Activated CD4-positive, alpha-beta T cell treated with anti-CD3 and anti-CD28 coated beads for 24 hours (primary cell): ENCODE measurements at regions not wholly inside any gene's neighbourhood (a gene's known extent, or its start where the extent isn't known, plus 50 kb on each side); places are given as distances from the start of the nearest gene placed in this dataset.
"Not testable (repeated sequence)": the region's sequence is repeated elsewhere in the genome, so short reads cannot be mapped to it uniquely, and the experiment has no call there.

Experiments used
- DNase-seq, 2 donors: peaks; one replicate each; pipeline ENCODE4 v3.0.0-alpha.2; 2020; ENCODE audit warnings: low read depth in 2 of 2

DNA sequence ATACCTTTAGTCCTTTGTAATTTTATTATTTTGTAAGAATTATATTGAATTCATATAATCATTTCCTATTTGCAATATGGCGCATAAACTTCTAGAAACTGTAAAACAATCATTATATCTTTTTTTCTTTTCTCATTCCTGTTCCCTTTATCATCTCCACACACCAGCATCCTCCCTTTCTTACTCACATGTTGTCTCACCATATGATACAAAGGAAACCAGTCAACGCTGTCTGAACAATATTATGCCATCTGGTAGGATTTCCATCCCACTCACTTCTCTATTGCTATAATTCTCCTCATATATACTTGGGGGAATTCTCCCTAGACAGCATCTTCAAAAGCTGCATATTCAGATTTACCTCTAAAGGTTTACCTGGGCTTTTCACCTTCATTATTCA, 389.8 kb downstream of the NDFIP2 start:
- no peak for DNase-seq

DNA sequence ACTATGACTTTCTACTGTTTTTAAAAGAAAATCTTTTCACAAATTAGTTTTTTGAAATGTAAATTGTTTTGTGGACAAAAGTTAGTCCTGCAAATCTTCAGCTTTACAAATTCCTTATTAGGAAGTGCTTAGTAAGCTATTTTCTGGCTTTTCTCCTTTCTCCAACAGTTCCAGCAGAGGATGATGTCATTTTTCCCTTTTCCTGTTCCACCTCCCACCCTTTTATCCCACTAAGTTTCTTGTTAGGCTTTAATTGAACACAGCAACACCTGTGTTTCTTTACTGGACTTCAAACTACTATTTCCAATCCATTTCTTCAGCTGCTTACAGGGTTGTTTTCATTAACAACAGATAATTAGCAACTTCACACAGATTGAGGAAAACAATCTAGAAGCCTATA, 389.2 kb downstream of the NDFIP2 start:
- DNase-seq = no peak

GRCh38 chr13:79869326-79869725, 388.4 kb downstream of the NDFIP2 start:
- DNase-seq = no peak

- DNase-seq = no peak
Measured at GRCh38 chr13:79867254-79867653, 386.3 kb downstream of the NDFIP2 start.

GRCh38 chr13:79866436-79866835, 385.5 kb downstream of the NDFIP2 start:
- no peak for DNase-seq

DNA sequence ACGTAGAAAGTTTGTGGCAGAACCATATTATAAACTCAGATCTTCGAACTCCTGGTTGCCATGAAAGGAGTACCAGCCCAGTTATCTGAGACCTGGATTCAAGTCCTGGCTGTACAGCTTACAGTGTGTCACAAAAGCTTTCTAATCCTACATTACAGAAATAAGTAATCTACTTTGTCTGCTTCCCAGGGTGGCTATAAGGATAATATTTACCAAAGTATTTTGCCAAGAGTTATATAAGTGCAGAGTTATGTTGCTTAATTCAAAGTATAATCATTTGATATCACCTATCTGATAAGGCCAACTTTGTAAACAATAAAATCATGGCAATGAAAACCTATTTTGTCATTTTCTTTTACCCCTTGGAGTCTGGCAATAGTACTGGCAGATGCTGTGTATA, 381.6 kb downstream of the NDFIP2 start:
- DNase-seq = no peak

DNA sequence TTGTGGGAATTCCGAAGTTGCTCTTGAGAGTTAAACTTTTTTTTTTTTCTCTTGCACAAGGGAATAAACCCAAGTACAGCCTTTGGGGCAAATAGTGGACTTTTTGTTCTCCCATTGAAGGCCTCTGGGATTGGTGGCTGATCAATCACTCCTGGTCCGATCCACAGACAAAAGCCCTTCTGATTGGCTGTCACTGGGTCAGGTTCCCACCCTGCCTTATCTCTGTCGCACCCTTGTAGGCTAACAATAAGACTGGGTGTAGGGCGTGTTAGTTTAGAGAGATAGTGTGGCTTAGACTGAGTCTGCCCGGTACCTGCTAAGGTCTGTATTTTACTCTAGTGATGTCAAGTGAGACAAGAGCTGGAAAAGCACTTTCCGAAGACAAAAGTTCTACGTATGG, 380.8 kb downstream of the NDFIP2 start:
- no peak for DNase-seq

DNA sequence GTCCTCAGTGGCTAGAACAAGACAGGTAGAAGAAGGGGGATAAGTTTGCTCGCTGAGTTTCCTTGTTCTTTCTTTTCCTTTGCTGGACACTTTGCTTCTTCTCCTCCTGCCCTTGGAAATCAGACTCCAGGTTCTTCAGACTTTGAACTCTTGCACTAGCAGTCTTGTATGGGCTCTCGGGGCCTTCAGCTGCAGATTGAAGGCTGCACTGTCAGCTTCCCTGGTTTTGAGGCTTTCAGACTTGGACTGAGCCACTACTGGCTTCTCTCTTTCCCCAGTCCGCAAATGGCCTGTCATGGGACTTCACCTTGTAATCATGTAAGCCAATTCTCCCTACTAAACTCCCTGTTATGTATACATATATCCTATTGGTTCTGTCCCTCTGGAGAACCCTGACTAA, 379.8 kb downstream of the NDFIP2 start:
- DNase-seq = no peak

DNA sequence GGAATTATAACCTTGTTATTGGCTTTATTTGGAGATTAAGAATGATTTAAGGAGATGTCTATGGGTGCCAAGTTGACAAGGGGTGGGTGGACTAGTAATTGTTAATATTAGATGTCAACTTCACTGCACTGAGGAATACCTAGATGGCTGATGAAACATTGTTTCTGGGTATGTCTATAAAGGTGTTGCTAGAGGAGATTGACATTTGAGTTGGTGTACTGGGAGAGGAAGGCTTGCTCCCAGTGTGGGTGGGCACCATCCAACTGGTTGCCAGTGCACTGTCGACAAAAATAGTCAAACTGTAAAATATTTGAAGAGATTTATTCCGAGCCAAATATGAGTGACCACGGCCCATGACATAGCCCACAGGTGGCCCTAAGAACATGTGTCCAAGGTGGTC, 378.8 kb downstream of the NDFIP2 start:
- DNase-seq = no peak

DNA sequence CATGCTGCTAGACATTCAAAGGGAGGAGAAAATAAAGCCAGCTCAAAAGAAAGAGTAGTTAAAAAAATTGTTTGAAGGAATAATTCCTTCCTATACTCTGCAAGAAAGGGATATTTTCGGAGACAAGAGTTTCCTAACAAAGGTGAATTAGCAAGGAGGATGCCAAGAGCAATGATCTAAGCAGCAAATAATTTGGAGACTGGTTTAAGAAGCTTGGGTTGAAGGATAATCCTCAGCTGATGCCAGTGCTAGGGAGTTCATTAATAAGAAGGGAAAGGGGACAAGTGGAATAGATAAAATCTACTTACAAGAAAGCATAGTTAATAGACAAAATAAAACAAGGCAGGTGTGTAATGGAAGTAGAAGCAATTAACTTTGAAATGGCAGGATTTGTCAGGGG, 372.3 kb downstream of the NDFIP2 start:
- no peak for DNase-seq

GRCh38 chr13:79851318-79851717, 370.4 kb downstream of the NDFIP2 start:
- DNase-seq = no peak

DNA sequence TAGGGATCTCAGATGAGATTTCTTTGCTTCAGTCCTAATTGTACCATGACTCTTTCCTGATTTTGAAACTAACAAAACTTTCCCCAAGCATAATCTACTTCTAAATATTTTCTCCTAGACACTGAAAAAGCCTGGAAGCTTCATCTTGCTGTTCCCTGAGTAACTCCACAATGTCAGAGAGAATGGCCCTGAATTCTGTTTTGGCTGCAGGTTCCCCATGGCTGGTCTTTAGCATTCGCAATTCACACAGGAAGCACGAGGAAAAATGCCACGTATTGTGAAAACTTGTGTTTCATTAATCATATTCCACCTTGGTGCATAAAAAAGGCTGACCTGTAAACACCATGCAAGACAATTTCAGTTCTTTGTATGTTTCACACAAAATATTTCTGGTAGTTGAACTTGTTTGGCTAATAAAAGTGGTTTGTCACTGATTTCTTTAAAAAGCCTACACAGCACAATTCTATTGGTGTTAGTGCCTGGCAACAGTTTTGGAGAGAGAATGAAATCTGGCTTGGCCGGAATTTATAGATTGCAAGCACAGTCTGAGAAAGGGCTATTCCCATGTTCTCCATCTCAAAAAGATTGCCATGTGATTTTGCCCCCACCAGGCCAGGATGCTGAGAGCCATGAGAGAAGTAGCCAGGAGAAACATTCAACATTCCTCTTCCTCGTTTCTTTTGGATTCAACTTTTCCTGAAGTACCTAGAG, 367.1 kb downstream of the NDFIP2 start:
- no peak for DNase-seq

GRCh38 chr13:79846386-79846785, 365.4 kb downstream of the NDFIP2 start:
- DNase-seq = no peak

DNA sequence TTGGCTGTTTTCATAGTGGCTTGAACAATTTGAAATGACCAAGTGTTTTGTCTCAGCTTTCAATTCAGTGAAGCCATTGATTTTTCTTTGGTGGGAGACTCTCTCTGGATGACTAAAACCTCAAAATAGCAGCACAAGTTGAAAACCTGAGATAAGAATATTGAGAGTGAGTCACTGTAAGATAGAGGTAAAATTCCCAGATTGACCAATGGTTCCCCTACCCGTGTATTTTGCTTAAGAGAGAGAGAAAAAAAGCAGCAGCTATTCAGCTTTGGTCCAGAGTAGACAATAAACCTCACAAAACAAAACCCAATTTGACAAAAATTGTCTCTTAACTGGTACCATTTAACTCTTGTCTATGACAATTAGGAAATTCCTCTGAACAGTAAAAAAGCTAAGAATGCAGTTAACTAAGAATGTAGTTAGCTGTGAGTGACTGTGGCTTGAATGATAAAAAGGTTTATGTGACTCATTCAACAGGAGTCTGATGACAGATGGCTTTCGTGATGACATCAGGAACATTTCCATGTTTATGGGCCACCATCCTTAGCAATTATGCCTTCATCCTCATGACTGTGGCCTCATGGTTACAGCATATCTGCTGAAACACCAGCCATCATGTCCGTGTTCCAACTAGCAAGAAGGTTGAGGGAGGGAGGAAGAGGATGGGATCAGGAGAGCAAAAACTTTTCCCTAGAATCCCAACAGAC, 356.9 kb downstream of the NDFIP2 start:
- no peak for DNase-seq

DNA sequence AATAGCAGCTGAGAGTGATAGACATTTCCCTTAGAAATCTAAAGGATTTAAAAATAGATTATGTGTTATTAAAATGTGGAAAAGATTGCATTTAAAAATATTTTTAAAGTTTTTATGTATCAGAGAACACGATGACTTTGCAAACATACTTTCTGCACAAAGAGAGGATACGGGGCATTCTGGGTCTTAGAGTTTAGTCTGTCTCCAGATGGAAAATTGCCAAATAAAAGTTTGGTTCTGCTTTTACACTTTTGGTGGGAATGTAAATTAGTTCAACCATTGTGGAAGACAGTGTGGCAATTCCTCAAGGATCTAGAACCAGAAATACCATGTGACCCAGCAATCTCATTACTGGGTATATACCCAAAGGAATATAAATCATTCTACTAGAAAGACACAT, 355.2 kb downstream of the NDFIP2 start:
- not testable (repeated sequence) for DNase-seq

GRCh38 chr13:79834876-79835275, 353.9 kb downstream of the NDFIP2 start:
- no peak for DNase-seq

GRCh38 chr13:79833991-79834390, 353.0 kb downstream of the NDFIP2 start:
- no peak for DNase-seq

DNA sequence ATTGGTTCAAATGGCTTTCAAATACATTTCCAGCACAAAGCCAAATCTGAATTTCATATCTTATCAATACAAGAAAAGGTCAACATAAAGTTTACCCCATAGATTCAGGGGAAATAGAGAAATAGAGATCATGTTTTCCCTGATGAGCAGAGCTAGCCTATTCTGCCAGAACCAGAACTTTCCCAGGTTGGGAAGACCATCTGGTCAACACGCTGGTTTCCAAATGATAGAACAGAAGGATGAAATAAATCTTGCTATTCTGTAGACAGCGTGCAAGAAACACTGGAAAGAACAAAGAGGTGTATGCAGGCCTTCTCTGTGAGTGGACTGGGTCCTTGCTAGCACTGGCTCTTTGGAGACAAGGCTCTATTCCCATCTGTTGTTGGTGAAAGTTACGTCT, 350.6 kb downstream of the NDFIP2 start:
- DNase-seq = no peak

- DNase-seq = no peak
Measured at GRCh38 chr13:79830945-79831344, 350.0 kb downstream of the NDFIP2 start.

DNA sequence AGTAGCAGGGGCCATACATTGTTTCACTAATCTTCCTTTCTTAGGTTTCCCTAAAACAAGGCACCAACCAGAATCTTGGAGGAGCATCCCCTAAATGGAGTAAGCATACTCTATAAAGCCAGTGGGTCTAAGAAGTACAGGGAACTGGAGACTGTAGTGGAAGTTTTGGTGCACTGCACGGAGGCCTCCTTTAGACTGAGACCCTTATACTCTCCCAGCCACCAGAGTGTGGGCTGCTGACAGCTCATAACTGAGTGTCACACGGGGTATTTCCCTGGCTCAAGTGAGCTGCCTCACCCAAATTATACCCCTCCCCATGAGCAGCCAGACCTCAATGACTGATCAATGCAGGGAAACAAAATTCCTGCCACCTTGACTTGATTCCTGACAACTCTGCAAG, 349.5 kb downstream of the NDFIP2 start:
- no peak for DNase-seq

DNA sequence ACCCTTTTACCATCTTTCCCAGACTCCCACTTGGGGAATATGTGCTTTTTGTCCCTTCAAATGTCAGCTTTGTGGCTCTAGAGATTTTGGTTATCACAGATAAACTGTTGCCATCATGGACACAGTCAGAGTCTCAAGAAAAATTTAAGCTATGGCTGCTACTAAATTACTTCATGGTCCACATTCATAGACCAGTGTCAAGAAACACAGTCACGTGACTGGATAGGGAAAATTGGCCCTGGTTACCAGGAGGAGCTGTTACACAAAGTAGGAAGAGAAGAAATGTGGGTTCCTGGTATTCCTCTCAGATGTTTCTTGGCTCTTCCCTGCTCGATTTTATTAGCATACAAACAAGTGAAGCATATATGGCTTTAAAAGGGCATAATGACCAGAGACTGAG, 348.9 kb downstream of the NDFIP2 start:
- no peak for DNase-seq

DNA sequence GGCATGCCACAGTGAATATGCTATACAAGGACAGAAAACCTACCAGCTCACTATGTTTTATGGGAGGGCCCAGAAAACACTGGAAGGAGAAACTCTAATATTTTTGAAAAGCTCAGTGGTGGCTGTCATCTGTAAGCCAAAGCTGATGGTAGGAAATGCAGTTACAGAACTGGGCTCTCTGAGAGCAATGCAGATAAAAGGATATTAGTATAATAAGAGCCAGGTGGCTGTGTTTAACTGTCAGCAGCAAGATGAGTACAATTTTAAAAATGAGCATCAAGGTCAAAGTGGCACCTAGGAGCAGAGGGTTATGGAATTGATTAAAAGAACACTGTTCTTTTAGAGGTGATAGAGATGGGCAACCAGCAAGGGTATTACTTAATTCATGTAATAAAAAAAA, 345.0 kb downstream of the NDFIP2 start:
- DNase-seq = no peak

DNA sequence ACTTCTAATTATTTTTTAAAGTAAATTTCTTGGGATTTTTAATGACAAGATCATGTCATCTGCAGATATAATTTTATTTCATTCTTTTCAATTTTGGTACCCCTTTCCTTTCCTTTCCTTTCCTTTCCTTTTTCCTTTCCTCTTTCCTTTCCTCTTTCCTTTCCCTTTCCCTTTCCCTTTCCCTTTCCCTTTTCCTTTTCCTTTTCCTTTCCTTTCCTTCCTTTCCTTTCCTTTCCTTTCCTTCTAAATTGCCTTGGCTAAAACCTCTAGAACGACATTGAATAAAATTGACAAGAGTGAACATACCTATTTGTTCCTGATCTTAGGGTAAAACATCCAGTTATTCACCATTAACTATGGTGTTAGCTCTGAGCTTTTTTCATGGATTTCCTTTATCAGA, 334.1 kb downstream of the NDFIP2 start:
- DNase-seq = no peak
